ENCODE measurements at regions not wholly inside any gene's neighbourhood (a gene's known extent, or its start where the extent isn't known, plus 50 kb on each side); places are given as distances from the start of the nearest gene placed in this dataset.
A peak's percentile ranks its signal among the peaks of the same experiment; 100 is the strongest.

GRCh38 chr2:12964904-12965539 lies 248.3 kb downstream of the TRIB2 start:
- DNase-seq (ENCODE audit: insufficient read length, low spot score): no peak
- FAIRE-seq: no peak

- peak; percentile 49 for DNase-seq (ENCODE audit: insufficient read length, low spot score)
- FAIRE-seq: no peak
These were observed 249.0 kb downstream of the TRIB2 start for GRCh38 chr2:12965540-12966269.

GRCh38 chr2:12967804-12968203 lies 251.1 kb downstream of the TRIB2 start:
- DNase-seq (ENCODE audit: insufficient read length, low spot score) (no peak), FAIRE-seq (no peak)

GRCh38 chr2:12968399-12968798 lies 251.7 kb downstream of the TRIB2 start:
- no peak for DNase-seq (ENCODE audit: insufficient read length, low spot score)
- FAIRE-seq: no peak

- FAIRE-seq (no peak), DNase-seq (ENCODE audit: insufficient read length, low spot score) (peak; percentile 40)
These were observed 254.1 kb downstream of the TRIB2 start for GRCh38 chr2:12970861-12971260.

- FAIRE-seq: no peak
- no peak for DNase-seq (ENCODE audit: insufficient read length, low spot score)
These were observed 255.0 kb downstream of the TRIB2 start for GRCh38 chr2:12971581-12972365.

GRCh38 chr2:12978066-12978835 lies 261.5 kb downstream of the TRIB2 start:
- DNase-seq (ENCODE audit: insufficient read length, low spot score) (no peak), FAIRE-seq (no peak)

- DNase-seq (ENCODE audit: insufficient read length, low spot score): no peak
These were observed 262.3 kb downstream of the TRIB2 start for GRCh38 chr2:12979066-12979465.

GRCh38 chr2:12980817-12981216 lies 264.1 kb downstream of the TRIB2 start:
- DNase-seq (ENCODE audit: insufficient read length, low spot score): no peak
- FAIRE-seq: no peak

More at GRCh38 chr2:12979066-12979465, 262.3 kb downstream of the TRIB2 start:
- FAIRE-seq: no peak

GRCh38 chr2:12982149-12982584 lies 265.4 kb downstream of the TRIB2 start:
- FAIRE-seq: no peak
- no peak for DNase-seq (ENCODE audit: insufficient read length, low spot score)

- no peak for DNase-seq (ENCODE audit: insufficient read length, low spot score)
- no peak for FAIRE-seq
These were observed 270.5 kb downstream of the TRIB2 start for GRCh38 chr2:12987246-12987645.

- no peak for DNase-seq (ENCODE audit: insufficient read length, low spot score)
- FAIRE-seq: no peak
These were observed 271.5 kb downstream of the TRIB2 start for GRCh38 chr2:12988279-12988678.

- no peak for FAIRE-seq
- DNase-seq (ENCODE audit: insufficient read length, low spot score): no peak
These were observed 273.8 kb downstream of the TRIB2 start for GRCh38 chr2:12990523-12990922.

GRCh38 chr2:12998685-12999084 lies 281.9 kb downstream of the TRIB2 start:
- DNase-seq (ENCODE audit: insufficient read length, low spot score) (no peak), FAIRE-seq (no peak)

- no peak for FAIRE-seq
- no peak for DNase-seq (ENCODE audit: insufficient read length, low spot score)
These were observed 284.1 kb downstream of the TRIB2 start for GRCh38 chr2:13000664-13001363.

- DNase-seq (ENCODE audit: insufficient read length, low spot score): no peak
- no peak for FAIRE-seq
These were observed 284.7 kb downstream of the TRIB2 start for GRCh38 chr2:13001408-13001807.

GRCh38 chr2:13002536-13003331 lies 286.0 kb downstream of the TRIB2 start:
- FAIRE-seq (no peak), DNase-seq (ENCODE audit: insufficient read length, low spot score) (no peak)

GRCh38 chr2:13003500-13003899 lies 286.8 kb downstream of the TRIB2 start:
- no peak for DNase-seq (ENCODE audit: insufficient read length, low spot score)
- FAIRE-seq: no peak

GRCh38 chr2:13005048-13005447 lies 288.3 kb downstream of the TRIB2 start:
- FAIRE-seq (no peak), DNase-seq (ENCODE audit: insufficient read length, low spot score) (no peak)

All from HTR-8/SVneo (cell line).